Limb (tissue), 2 donors: ENCODE measurements at regions not wholly inside any gene's neighbourhood (a gene's known extent, or its start where the extent isn't known, plus 50 kb on each side); places are given as distances from the start of the nearest gene placed in this dataset.

Experiments used
- DNase-seq, 2 donors: peaks; one replicate each; pipeline ENCODE4 v3.0.0-alpha.2; 2016; ENCODE audit errors: extremely low spot score in 2 of 2

- peak; percentile 80 to 85 for DNase-seq
Measured at GRCh38 chr2:238784671-238785527, 63.0 kb upstream of the TWIST2 start.

GRCh38 chr2:238785528-238785860 lies 62.4 kb upstream of the TWIST2 start:
- no peak for DNase-seq

DNA sequence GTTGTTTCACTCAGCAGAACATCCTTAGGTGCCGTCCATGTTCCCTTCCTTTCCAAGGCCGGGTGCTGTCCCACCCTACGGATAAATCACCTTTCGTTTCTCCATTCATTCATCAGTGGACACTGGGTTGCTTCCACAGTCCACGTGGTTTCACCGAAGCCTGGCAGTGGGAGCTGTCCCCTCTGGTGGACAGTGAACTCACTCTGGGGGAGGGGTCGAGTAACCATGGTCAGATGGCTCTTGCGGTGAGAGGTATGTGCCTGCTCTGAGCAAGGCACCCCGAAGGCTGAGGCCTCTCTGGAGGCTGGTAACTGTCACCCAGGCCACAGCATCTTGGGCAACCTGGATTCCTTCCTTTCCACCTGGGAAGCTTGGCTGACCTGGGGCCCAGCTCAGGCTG lies 61.5 kb upstream of the TWIST2 start:
- DNase-seq: no peak

DNA sequence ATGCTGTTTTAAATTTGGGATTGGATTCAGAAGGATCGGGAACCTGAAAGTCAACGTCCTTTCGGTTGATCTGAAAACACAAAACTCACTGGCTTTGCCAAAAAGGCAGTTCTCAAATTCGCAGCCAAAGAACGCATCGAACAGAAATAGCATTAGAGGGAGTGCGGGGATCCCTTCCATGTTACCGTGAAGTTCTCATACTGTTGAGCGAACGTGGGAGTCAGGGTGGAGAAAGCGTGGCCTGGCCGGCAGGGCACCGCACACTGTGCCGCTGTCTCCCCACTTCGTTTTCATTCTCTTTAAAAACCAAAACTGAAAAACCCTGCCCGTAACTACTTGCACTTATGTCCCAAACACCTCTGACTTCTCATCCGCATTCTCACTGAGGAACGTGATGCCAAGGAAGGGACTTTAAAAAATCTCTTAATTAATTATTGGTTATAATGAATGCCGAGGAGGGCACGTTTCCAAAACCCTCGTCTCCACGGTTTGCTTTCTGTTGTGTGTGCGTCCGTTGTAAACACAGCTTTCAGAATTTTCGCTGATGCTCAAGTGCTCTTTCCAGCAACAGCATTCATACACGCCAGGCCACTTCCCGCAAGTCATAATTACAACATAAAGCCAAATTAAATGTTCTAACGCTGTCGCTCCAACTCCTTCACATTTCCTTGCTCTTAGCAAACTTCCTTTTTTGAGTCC lies 60.9 kb upstream of the TWIST2 start:
- DNase-seq: no peak

- DNase-seq: no peak
Measured at GRCh38 chr2:238787501-238787900, 60.4 kb upstream of the TWIST2 start.

DNA sequence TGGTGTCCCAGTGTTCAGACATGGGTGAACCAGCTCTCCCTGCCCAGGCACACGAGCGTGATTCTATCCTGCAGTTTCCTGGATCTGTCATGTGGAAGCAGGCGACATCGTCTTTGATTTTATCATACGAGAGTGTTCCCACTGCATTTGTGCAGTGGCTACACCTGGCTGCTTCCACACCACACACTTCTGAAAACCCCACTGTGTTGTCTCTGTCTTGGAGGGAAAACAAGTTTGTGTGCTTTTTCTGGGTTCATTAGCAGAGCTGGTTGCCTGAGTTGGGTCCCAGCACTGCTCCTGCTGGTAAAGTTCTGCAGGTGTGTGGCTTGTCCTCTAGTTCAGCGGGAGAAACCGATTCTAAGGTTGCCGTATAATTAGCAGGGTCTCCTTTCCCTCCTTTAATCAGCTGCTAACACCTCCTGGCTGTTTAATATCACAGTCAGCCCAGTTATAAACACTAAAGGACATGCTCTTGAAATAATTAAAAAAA lies 58.5 kb upstream of the TWIST2 start:
- DNase-seq: no peak

DNA sequence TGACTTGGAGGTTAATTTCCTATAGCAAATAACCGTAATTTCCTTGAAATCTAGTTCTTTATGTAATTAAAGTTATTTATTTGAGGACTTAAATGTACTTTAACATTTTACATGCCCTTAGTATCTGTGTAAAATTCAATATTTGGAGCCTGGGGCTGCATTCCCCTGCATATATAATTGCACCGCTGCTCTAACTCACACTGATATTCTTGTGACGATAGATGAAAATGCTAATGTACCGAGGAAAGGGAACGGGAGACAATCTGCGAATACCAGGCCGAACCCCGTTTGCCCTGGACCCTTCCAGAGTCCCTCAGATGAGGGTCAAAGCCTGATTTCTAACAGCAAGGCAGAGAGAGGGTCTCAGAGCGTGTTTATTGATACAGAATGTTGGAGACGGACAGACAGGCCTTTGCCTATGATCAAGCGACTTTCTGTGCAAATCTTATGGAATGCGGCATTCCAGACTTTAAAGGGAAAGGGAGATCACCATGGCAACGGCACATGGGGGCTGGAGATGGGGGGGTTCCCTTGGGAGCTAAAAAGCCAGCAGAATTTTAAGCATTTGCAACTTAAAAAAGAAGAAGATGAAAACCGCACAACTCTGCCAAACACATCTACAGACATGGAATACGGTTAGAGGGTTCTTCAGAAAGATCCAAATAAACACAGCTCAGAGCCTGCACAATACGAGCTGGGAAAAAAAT lies 57.6 kb upstream of the TWIST2 start:
- DNase-seq: peak; percentile 55 to 57

- peak in 1 of 2 donors; percentile 51 for DNase-seq
Measured at GRCh38 chr2:238790833-238791230, 57.1 kb upstream of the TWIST2 start.

GRCh38 chr2:238791354-238791753 lies 56.5 kb upstream of the TWIST2 start:
- DNase-seq: no peak

DNA sequence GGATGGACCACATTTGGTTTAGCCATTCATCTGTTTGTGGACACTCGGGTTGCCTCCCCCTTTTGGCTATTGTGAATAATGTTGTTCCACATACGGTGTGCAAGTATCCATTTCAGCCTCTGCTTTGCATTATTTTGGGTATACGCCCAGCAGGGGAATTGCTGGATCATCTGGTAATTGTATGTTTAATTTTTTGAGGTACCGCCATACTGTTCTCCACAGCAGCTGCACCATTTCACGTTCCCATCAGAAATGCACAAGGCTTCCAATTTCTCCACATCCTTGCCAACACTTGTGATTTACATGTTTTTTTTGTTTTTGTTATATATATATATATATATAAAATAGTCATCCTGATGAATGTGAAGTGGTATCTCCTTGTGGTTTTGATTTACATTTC lies 54.6 kb upstream of the TWIST2 start:
- no peak for DNase-seq

- no peak for DNase-seq
Measured at GRCh38 chr2:238793801-238794449, 54.0 kb upstream of the TWIST2 start.

- DNase-seq: no peak
Measured at GRCh38 chr2:238796223-238796885, 51.5 kb upstream of the TWIST2 start.

- no peak for DNase-seq
Measured at GRCh38 chr2:238797537-238797936, 50.3 kb upstream of the TWIST2 start.
